ENCODE measurements at regions not wholly inside any gene's neighbourhood (a gene's known extent, or its start where the extent isn't known, plus 50 kb on each side); places are given as distances from the start of the nearest gene placed in this dataset.

DNA sequence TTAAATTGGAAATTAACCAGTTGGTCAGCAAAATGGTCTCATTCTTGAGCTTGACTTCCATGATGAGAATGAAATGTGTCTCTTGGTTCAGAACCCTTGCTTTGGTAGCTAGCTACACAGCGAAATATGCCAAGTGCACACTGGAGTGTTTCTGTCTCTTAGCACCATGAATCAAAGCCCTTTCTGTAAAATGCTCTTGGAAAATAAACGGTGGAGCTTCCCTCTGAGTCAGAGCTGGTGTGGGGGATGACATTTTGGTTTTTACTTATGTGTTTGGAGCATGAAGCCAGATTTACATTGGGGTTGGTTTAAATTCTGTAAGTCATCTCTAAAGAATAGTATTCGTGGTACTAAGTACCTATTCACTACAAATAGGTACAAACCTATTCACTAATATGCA lies 85.1 kb upstream of the NANOGP8 start:
- Histone ChIP-seq H3K79me1 (ENCODE audit: insufficient read depth, low read depth, low read length, poor library complexity, severe bottlenecking) (no peaks in the 10 kb centered on the region), H3K27ac (ENCODE audit: insufficient read length, low read depth, low read length) (no peak overlapping the region), H3K14ac (ENCODE audit: insufficient read depth, low read length) (no peak overlapping the region), H3K79me2 (ENCODE audit: insufficient read depth, low read length) (no peaks in the 10 kb centered on the region), H2BK15ac (ENCODE audit: low read depth, low read length) (no peak overlapping the region), H3K9me3 (ENCODE audit: control insufficient read depth, low read depth, low read length) (no peaks in the 10 kb centered on the region), H3K9ac (ENCODE audit: extremely low read depth, insufficient read length, low read length) (no peak overlapping the region), H4K5ac (ENCODE audit: insufficient read length, low read depth, low read length) (no peak overlapping the region), H3K4me2 (ENCODE audit: insufficient read depth, insufficient read length, low read length) (no peak overlapping the region), H2BK5ac (ENCODE audit: insufficient read length, low read length) (no peak overlapping the region), H2BK120ac (ENCODE audit: low read depth, low read length, poor library complexity, severe bottlenecking) (no peak overlapping the region), H2AK5ac (ENCODE audit: insufficient read length, low read length) (no peak overlapping the region), H3K23me2 (ENCODE audit: insufficient read length, low read depth, low read length, poor library complexity, severe bottlenecking) (no peaks in the 10 kb centered on the region), H4K91ac (ENCODE audit: insufficient read length, low read depth, low read length) (no peak overlapping the region), H2AFZ (ENCODE audit: low read length) (no peak overlapping the region), H3K56ac (ENCODE audit: insufficient read length, low read depth, low read length) (no peak overlapping the region), H3K4me1 (ENCODE audit: insufficient read depth, low read length) (no peaks in the 10 kb centered on the region), H2BK20ac (ENCODE audit: low read depth, low read length, poor library complexity, severe bottlenecking) (no peak overlapping the region), H3K18ac (ENCODE audit: insufficient read length, low read depth, low read length) (no peak overlapping the region), H4K8ac (replicated peaks; ENCODE audit: insufficient read length, low read depth, low read length) (no peak overlapping the region), H3K23ac (ENCODE audit: insufficient read length, low read depth, low read length) (no peak overlapping the region), H3K27me3 (ENCODE audit: insufficient read depth, low read length) (no peaks in the 10 kb centered on the region), H3K4ac (ENCODE audit: low read depth, low read length) (no peak overlapping the region), H4K20me1 (ENCODE audit: control insufficient read depth, insufficient read depth, insufficient read length) (no peaks in the 10 kb centered on the region), H2BK12ac (ENCODE audit: insufficient read length, low read depth, low read length) (no peak overlapping the region), H3T11ph (ENCODE audit: low read length) (no peak overlapping the region)
- WGBS (ENCODE audit: extremely low coverage, insufficient read length, low lambda C conversion rate): no CpG with 5 or more reads among the region's 3 CpGs
- peaks cover 3 to 4% of the 10 kb centered on the region in 2 experiments; a peak in 3 of 4 replicates for H3K4me1 Mint-ChIP-seq
- no peaks in the 10 kb centered on the region for H3K36me3 Mint-ChIP-seq (ENCODE audit: insufficient read depth in 1 of 3, low read depth in 3 of 3)
- no peak for TF ChIP-seq CTCF (conservative IDR thresholded peaks at IDR 0.05)
- no peaks in the 10 kb centered on the region for H3K9me3 Mint-ChIP-seq
- DNase-seq: no peak
- peak overlapping the region in 1 of 3 experiments; percentile 24; a peak in 1 of 7 replicates for H3K27ac Mint-ChIP-seq
- no peaks in the 10 kb centered on the region for H3K27me3 Mint-ChIP-seq (ENCODE audit: low read depth)
- H3K4me3 Mint-ChIP-seq: no peak overlapping the region
